Fibroblast of villous mesenchyme (primary cell): ENCODE measurements at regions not wholly inside any gene's neighbourhood (a gene's known extent, or its start where the extent isn't known, plus 50 kb on each side); places are given as distances from the start of the nearest gene placed in this dataset.

ENCODE experiments used
- DNase-seq: peaks from one replicate; pipeline ENCODE4 v3.0.0-alpha.2; 2010; ENCODE audit warnings: low read depth
- H3K4me3 ChIP-seq: 2 replicates; pipeline ENCODE4 v1.5.1; 2011; ENCODE audit warnings: low read depth, mild to moderate bottlenecking, low read length
- TF ChIP-seq, protein P1 (sequence below): IDR thresholded peaks from 2 replicates; pipeline ENCODE4 v1.5.1; 2012; ENCODE audit warnings: low read depth, mild to moderate bottlenecking, low read length; ENCODE audit not compliant: insufficient read depth

DNA sequence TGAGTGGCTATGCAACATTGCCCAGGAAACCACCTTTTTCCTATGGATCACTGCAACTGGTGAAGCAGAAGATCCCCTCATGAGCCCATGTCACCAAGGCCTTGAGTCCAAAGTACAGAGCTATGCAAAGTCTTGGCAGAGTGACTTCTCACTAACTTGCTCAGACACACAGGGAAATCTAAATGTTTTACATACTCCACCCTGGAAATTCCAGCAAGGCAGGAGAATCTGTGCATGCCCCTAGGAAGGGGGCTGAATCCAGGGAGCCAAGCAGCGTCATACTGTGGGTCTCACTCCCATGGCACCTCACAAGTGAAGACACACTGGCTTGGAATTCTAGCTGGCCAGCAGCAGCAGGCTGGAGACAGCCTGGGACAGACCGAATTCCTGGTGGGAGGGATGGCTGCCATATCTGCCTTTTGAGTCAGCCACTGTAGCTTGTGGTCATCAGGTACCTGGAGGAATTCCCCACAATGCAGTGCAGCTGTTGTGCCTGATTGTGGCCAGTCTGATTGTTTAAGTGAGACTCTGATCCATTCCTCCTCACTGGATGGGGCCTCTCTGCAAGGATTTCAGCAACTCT lies 1817.4 kb downstream of the SUCLG1 start:
- no peak overlapping the region for H3K4me3 ChIP-seq
- DNase-seq, result no peak
- TF ChIP-seq, protein P1, sequence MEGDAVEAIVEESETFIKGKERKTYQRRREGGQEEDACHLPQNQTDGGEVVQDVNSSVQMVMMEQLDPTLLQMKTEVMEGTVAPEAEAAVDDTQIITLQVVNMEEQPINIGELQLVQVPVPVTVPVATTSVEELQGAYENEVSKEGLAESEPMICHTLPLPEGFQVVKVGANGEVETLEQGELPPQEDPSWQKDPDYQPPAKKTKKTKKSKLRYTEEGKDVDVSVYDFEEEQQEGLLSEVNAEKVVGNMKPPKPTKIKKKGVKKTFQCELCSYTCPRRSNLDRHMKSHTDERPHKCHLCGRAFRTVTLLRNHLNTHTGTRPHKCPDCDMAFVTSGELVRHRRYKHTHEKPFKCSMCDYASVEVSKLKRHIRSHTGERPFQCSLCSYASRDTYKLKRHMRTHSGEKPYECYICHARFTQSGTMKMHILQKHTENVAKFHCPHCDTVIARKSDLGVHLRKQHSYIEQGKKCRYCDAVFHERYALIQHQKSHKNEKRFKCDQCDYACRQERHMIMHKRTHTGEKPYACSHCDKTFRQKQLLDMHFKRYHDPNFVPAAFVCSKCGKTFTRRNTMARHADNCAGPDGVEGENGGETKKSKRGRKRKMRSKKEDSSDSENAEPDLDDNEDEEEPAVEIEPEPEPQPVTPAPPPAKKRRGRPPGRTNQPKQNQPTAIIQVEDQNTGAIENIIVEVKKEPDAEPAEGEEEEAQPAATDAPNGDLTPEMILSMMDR, result no peak

DNA sequence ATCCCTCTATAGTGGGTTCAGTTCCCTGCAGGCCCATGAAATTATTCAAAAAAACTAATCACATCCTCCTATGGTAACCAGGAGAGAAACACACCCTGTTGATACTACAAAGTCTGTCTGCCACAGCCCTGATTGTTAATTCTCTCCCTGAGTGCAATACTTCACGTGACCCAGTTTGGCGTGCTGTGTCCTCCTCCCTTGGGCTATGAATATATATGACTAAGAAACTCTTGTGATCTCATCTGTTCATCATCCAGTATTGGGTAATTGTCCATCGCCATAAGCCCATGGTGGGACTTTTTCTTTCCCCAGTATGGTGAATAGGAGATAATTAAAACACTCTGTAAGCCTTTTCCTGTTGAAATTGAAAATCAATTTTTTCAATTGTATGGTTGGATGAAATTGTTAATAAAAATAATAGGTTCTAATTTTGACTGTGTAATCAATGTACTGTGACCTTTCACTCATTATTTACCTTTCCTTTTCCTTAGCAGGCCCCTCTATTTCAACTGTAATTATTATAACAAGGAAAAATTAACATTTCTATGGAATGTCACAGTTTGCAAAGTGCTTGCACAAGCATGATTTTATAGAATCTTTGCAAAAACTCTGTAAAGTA lies 1822.6 kb downstream of the SUCLG1 start:
- DNase-seq, result no peak
- no peak overlapping the region for H3K4me3 ChIP-seq
- TF ChIP-seq, protein P1, result no peak

DNA sequence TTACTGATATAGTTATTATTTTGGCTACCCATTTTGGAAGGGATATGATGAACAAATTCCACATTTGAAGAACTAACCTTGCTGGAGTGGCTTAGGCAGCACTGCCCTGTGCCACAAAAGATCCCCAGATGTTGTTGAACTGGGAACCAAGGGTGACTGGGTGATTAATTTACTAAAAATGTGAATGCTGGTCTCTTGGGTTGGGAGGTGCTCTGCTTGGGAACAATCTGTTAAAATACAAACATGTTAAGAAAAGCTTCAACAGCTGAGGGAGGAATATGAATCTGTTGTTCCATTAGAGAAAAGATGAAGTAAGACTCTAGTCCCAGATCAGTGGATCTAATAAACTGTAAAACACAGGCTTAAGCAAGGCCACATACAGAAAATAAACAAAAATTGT lies 1860.1 kb downstream of the SUCLG1 start:
- DNase-seq, result no peak
- TF ChIP-seq, protein P1, result no peak
- H3K4me3 ChIP-seq, result no peak overlapping the region

DNA sequence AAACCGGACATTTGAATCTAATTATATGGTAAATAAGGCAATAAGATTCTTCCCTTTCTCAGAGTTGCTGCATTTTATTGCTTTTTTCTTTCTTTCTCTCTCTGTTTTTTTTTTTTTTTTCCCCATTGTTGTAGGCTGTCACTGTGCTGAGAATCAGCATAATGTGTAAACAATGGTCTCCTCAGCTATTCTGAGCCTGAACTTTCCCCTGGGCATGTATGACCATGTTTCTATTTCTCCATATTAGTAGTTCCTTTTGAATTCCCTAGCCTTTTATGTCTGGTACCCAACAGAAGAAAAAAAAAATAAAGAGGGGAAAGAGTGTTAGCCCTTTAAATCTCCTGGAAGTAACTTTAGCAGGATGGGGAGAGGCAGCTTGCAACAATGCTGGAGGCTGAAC lies 1862.5 kb downstream of the SUCLG1 start:
- DNase-seq, result no peak
- H3K4me3 ChIP-seq, result no peak overlapping the region
- TF ChIP-seq, protein P1, result no peak

DNA sequence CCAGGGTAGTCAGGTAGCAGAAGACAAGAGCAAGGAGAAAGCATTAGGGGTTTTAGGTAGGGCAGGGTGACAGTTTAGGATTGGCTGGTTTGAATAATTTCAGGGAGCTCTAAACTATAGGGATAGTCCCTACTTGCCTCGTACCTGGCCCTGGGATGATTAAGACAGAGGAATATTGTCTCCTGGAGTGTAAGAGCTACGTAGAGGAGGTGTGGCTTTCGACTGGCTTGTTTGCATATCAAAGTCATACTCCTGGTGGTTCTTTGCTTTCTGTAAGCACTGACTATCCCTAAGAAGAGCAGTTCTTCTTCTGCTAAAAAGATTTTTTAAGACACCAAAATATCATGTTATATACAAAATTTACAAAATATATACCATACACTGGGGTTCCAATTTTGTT lies 1867.4 kb downstream of the SUCLG1 start:
- no peak for DNase-seq
- TF ChIP-seq, protein P1, result no peak
- H3K4me3 ChIP-seq, result no peak overlapping the region

DNA sequence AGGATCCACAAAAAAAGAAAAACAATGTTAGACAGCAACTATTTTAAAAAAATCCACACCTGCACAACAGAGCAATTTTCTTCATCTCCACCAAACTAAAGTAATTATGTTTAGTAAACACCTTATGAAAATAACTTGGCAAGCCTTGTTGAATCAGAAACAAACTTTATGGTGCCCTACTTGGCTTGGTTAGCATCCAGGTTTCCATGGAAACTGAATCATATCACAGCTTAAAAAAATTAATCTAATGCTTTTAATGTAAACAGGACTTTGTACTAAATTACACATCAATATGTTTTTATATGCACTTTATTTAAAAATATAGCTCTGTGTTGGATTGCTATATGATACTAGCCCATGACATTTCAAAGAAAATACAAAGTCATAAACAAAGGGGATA lies 1882.4 kb downstream of the SUCLG1 start:
- DNase-seq, result no peak
- H3K4me3 ChIP-seq, result no peak overlapping the region
- TF ChIP-seq, protein P1, result no peak

DNA sequence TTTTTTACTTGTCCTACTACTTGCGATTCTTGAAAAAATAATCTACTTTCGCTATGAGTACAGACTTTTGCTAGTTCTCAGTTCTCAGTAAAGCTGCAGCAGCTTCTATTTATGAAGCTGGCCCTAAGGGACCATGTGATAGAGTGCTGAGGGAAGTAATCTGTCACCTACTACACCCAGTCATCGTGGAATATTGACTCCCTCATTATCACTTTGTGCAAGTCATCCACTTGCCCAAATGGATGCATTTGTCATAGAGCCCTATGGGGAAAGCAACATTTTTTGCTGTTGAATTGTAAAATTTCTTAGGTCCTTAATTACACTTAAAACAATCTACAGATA lies 1919.8 kb downstream of the SUCLG1 start:
- H3K4me3 ChIP-seq, result no peak overlapping the region
- TF ChIP-seq, protein P1, result no peak
- no peak for DNase-seq
